ENCODE measurements at regions not wholly inside any gene's neighbourhood (a gene's known extent, or its start where the extent isn't known, plus 50 kb on each side); places are given as distances from the start of the nearest gene placed in this dataset.

DNA sequence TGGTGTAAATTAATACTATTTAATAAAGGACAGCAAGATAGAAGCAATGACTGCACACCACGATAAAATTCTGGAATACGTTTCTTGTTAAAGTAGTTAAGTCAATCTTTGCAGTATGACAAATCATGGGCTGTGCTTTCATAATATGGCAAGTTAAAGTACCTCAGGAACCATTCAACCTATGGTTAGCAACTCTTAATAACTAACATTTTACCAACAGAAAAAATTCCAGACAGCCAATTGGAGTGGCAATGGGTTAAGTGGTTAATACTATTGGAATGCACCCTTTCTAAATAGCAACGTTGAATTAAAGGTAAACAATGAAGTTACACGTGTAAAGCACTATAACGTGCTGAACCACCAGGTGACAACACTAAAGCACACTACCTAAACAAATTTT is 72.4 kb upstream of the ZCCHC13 start:
- Histone ChIP-seq H3K4me3 (ENCODE audit: low read length in 3 of 3) (no peak overlapping the region), H3K4me1 (ENCODE audit: control insufficient read depth in 3 of 3, insufficient read depth in 3 of 3, low read length in 3 of 3) (peaks cover 0 to 6% (median 4%) of the 10 kb centered on the region in 3 donors), H3K27ac (ENCODE audit: low read depth, low read length) (no peak overlapping the region), H3K9me3 (ENCODE audit: control insufficient read depth in 3 of 3, low read length in 3 of 3) (no peaks in the 10 kb centered on the region), H3K36me3 (ENCODE audit: control insufficient read depth in 3 of 3, insufficient read depth in 3 of 3, low read length in 3 of 3) (no peaks in the 10 kb centered on the region), H3K27me3 (ENCODE audit: control insufficient read depth in 3 of 3, insufficient read depth in 3 of 3, low read length in 3 of 3) (no peaks in the 10 kb centered on the region), H3K9ac (ENCODE audit: low read depth in 1 of 3, low read length in 3 of 3) (no peak overlapping the region)

DNA sequence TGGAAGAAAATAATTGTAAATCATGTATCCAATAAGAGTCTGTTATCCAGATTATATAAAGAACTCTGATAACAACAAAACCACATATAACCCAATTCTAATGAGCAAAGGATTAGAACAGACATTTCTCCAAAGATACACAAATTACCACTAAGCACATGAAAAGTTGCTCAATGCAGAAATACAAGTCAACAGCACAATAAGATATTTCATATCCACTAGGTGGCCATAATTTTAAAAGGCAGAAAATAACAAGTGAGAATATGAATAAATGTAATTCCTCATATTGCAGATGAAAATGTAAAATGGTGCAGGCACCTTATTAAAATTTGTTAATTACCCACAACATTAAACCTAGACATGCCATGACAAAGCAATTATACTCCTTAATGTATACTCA is 73.9 kb upstream of the ZCCHC13 start:
- no peak overlapping the region for H3K4me3 ChIP-seq (ENCODE audit: low read length in 3 of 3)
- no peaks in the 10 kb centered on the region for H3K9me3 ChIP-seq (ENCODE audit: control insufficient read depth in 3 of 3, low read length in 3 of 3)
- H3K27ac ChIP-seq (ENCODE audit: low read depth, low read length), result no peak overlapping the region
- no peaks in the 10 kb centered on the region for H3K36me3 ChIP-seq (ENCODE audit: control insufficient read depth in 3 of 3, insufficient read depth in 3 of 3, low read length in 3 of 3)
- H3K9ac ChIP-seq (ENCODE audit: low read depth in 1 of 3, low read length in 3 of 3), result no peak overlapping the region
- peaks cover 0 to 4% (median 4%) of the 10 kb centered on the region in 3 donors for H3K4me1 ChIP-seq (ENCODE audit: control insufficient read depth in 3 of 3, insufficient read depth in 3 of 3, low read length in 3 of 3)
- H3K27me3 ChIP-seq (ENCODE audit: control insufficient read depth in 3 of 3, insufficient read depth in 3 of 3, low read length in 3 of 3), result no peaks in the 10 kb centered on the region

DNA sequence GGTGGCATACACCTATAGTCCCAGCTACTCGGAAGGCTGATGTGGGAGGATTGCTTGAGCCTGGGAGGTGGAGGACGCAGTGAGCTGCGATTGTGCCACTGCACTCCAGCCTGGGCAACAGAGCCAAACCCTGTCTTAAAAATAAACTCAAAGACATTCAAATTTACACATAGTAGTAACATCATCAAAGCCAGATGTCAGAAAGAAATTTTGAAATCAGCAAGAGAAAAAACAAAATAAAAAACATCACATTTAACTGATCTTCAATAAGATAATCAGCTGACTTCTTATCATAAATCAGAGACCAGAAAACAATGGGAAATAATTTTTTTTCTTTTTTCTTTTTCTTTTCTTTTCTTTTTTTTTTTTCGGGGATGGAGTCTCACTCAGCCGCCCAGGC is 78.9 kb upstream of the ZCCHC13 start:
- H3K4me3 ChIP-seq (ENCODE audit: low read length in 3 of 3), result no peak overlapping the region
- no peaks in the 10 kb centered on the region for H3K4me1 ChIP-seq (ENCODE audit: control insufficient read depth in 3 of 3, insufficient read depth in 3 of 3, low read length in 3 of 3)
- no peak overlapping the region for H3K27ac ChIP-seq (ENCODE audit: low read depth, low read length)
- no peaks in the 10 kb centered on the region for H3K9me3 ChIP-seq (ENCODE audit: control insufficient read depth in 3 of 3, low read length in 3 of 3)
- no peak overlapping the region for H3K9ac ChIP-seq (ENCODE audit: low read depth in 1 of 3, low read length in 3 of 3)
- H3K36me3 ChIP-seq (ENCODE audit: control insufficient read depth in 3 of 3, insufficient read depth in 3 of 3, low read length in 3 of 3), result no peaks in the 10 kb centered on the region
- H3K27me3 ChIP-seq (ENCODE audit: control insufficient read depth in 3 of 3, insufficient read depth in 3 of 3, low read length in 3 of 3), result no peaks in the 10 kb centered on the region

DNA sequence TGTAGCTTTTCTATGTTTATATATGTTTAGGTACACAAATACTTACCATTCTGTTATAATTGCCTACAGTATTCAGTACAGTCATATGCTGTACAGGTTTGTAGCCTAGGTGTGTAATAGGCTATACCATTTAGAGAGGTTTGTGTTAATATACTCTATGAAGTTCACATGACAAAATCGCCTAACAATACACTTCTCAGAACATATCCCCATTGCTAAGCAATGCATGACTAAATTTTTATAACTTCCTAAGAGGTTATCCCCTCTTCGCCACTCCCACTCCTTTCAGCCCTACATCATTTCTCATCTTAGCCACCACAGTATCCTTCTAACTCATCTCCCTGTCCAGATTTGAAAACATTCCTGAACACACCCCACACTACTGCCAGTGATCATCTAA is 83.7 kb upstream of the ZCCHC13 start:
- Histone ChIP-seq H3K36me3 (ENCODE audit: control insufficient read depth in 3 of 3, insufficient read depth in 3 of 3, low read length in 3 of 3) (peaks cover 0 to 9% (median 2%) of the 10 kb centered on the region in 3 donors), H3K27ac (ENCODE audit: low read depth, low read length) (no peak overlapping the region), H3K4me3 (ENCODE audit: low read length in 3 of 3) (no peak overlapping the region), H3K27me3 (ENCODE audit: control insufficient read depth in 3 of 3, insufficient read depth in 3 of 3, low read length in 3 of 3) (no peaks in the 10 kb centered on the region), H3K9me3 (ENCODE audit: control insufficient read depth in 3 of 3, low read length in 3 of 3) (no peaks in the 10 kb centered on the region), H3K4me1 (ENCODE audit: control insufficient read depth in 3 of 3, insufficient read depth in 3 of 3, low read length in 3 of 3) (peaks cover 0 to 5% (median 4%) of the 10 kb centered on the region in 3 donors), H3K9ac (ENCODE audit: low read depth in 1 of 3, low read length in 3 of 3) (no peak overlapping the region)

DNA sequence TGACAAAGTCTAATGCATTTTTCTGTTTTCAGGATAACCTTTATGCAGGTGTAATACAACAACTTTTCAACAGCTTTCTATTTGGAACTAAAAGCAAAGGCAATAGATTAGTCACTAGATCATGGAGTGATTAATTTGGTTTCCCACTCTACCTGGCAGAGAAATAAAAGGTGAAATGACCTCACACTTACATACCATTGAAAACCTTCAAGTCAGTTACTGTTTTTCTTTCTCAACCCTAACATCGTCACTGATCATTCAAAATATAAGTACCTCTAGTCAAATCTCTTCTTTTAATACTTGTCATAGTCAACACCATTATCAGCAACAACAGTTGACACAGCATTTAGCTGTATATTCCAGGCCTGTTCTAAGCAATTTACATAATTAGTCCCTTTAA is 85.1 kb upstream of the ZCCHC13 start:
- H3K36me3 ChIP-seq (ENCODE audit: control insufficient read depth in 3 of 3, insufficient read depth in 3 of 3, low read length in 3 of 3), result peaks cover 2 to 9% (median 5%) of the 10 kb centered on the region in 3 donors

DNA sequence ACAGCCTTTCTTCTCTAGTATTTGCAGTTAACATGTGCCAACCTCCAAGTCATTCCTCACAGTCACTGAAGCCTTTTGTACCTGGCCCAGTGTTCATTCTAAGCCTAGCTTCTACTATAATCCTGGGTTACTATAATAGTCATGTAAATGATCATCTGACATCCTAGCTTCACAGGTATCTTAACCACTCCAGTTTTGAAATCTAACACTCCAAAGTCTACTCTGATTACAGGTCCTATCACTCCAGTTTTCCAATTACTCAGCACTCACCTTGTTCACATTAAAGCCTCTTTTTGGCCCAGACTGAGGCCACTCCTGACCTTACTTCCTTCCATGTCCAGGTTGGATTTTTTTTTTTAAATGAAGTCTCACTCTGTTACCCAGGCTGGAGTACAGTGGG is 87.6 kb upstream of the ZCCHC13 start:
- no peak overlapping the region for H3K9ac ChIP-seq (ENCODE audit: low read depth in 1 of 3, low read length in 3 of 3)
- no peak overlapping the region for H3K27ac ChIP-seq (ENCODE audit: low read depth, low read length)
- H3K9me3 ChIP-seq (ENCODE audit: control insufficient read depth in 3 of 3, low read length in 3 of 3), result no peaks in the 10 kb centered on the region
- H3K4me3 ChIP-seq (ENCODE audit: low read length in 3 of 3), result no peak overlapping the region
- no peaks in the 10 kb centered on the region for H3K27me3 ChIP-seq (ENCODE audit: control insufficient read depth in 3 of 3, insufficient read depth in 3 of 3, low read length in 3 of 3)
- H3K4me1 ChIP-seq (ENCODE audit: control insufficient read depth in 3 of 3, insufficient read depth in 3 of 3, low read length in 3 of 3), result peaks cover 0 to 5% (median 4%) of the 10 kb centered on the region in 3 donors
- peaks cover 2 to 9% (median 5%) of the 10 kb centered on the region in 3 donors for H3K36me3 ChIP-seq (ENCODE audit: control insufficient read depth in 3 of 3, insufficient read depth in 3 of 3, low read length in 3 of 3)

More for the DNA sequence above, 85.1 kb upstream of the ZCCHC13 start:
- H3K9me3 ChIP-seq (ENCODE audit: control insufficient read depth in 3 of 3, low read length in 3 of 3), result no peaks in the 10 kb centered on the region
- no peak overlapping the region for H3K9ac ChIP-seq (ENCODE audit: low read depth in 1 of 3, low read length in 3 of 3)
- no peaks in the 10 kb centered on the region for H3K27me3 ChIP-seq (ENCODE audit: control insufficient read depth in 3 of 3, insufficient read depth in 3 of 3, low read length in 3 of 3)
- H3K4me1 ChIP-seq (ENCODE audit: control insufficient read depth in 3 of 3, insufficient read depth in 3 of 3, low read length in 3 of 3), result peaks cover 0 to 5% (median 4%) of the 10 kb centered on the region in 3 donors
- H3K27ac ChIP-seq (ENCODE audit: low read depth, low read length), result no peak overlapping the region
- H3K4me3 ChIP-seq (ENCODE audit: low read length in 3 of 3), result no peak overlapping the region

DNA sequence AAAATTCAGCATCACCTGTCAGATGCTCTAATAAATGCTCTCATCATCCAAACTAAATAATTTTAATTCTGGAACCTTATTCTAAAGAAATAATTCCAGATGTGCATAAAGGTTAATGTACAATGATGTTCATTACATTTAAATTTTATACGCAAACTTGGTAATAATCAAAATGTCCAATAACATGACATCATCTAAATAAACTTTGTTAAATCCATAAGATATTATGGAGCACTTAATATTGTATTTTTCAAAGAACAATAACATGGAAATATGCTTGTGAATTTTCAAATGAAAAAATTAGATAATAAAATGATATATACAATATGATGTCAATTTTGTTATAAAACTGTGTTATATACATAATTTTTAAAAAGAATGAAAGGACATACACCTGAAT is 92.1 kb upstream of the ZCCHC13 start:
- Histone ChIP-seq H3K36me3 (ENCODE audit: control insufficient read depth in 3 of 3, insufficient read depth in 3 of 3, low read length in 3 of 3) (peaks cover 0 to 8% (median 3%) of the 10 kb centered on the region in 3 donors), H3K27ac (ENCODE audit: low read depth, low read length) (no peak overlapping the region), H3K4me1 (ENCODE audit: control insufficient read depth in 3 of 3, insufficient read depth in 3 of 3, low read length in 3 of 3) (peaks cover 0 to 5% (median 4%) of the 10 kb centered on the region in 3 donors), H3K27me3 (ENCODE audit: control insufficient read depth in 3 of 3, insufficient read depth in 3 of 3, low read length in 3 of 3) (no peaks in the 10 kb centered on the region), H3K9me3 (ENCODE audit: control insufficient read depth in 3 of 3, low read length in 3 of 3) (no peaks in the 10 kb centered on the region), H3K4me3 (ENCODE audit: low read length in 3 of 3) (no peak overlapping the region), H3K9ac (ENCODE audit: low read depth in 1 of 3, low read length in 3 of 3) (no peak overlapping the region)

DNA sequence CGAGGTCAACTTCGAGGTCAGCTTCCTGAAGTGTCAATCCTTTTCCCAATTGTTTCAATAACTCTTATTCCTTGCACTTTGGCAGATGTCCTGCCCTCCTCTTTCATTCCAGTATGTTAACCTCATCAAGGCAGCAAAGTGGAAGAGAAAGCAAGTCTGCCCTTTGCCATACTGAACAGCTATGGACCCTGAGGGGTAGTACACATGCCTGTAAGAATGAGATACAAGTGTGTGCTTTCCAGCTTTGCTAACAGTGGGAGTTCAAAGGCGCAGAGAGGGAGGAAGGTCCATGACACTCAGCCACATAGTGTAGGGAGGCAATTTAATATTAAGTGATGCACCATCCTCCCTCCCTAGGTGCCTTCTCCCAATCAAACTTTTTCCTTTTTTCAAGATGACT is 96.4 kb upstream of the ZCCHC13 start:
- Histone ChIP-seq H3K4me3 (ENCODE audit: low read length in 3 of 3) (no peak overlapping the region), H3K9me3 (ENCODE audit: control insufficient read depth in 3 of 3, low read length in 3 of 3) (no peaks in the 10 kb centered on the region), H3K4me1 (ENCODE audit: control insufficient read depth in 3 of 3, insufficient read depth in 3 of 3, low read length in 3 of 3) (no peaks in the 10 kb centered on the region), H3K36me3 (ENCODE audit: control insufficient read depth in 3 of 3, insufficient read depth in 3 of 3, low read length in 3 of 3) (peaks cover 0 to 4% (median 3%) of the 10 kb centered on the region in 3 donors), H3K27me3 (ENCODE audit: control insufficient read depth in 3 of 3, insufficient read depth in 3 of 3, low read length in 3 of 3) (no peaks in the 10 kb centered on the region), H3K9ac (ENCODE audit: low read depth in 1 of 3, low read length in 3 of 3) (no peak overlapping the region), H3K27ac (ENCODE audit: low read depth, low read length) (no peak overlapping the region)

DNA sequence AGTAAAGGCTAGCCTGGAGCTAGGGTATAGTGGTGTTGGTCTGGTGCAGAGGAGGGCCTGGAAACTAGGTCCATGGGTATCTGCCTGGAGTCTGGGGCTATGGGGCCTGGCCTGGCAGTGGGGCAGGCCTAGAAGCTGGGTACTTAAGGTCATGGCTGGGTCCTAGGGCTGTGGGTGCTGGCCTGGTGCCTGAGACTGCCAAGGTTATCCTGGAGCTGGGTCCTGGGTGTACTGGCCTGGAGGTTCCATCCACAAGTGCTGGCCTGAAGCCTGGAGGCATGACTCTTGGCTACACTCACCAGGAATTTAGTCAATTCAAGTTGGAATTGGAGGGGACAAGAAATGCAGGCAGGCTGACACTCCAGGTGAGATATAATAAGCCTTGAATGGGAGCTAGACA is 108.4 kb upstream of the ZCCHC13 start:
- Histone ChIP-seq H3K9ac (ENCODE audit: low read depth in 1 of 3, low read length in 3 of 3) (no peak overlapping the region), H3K27ac (ENCODE audit: low read depth, low read length) (no peak overlapping the region), H3K4me1 (ENCODE audit: control insufficient read depth in 3 of 3, insufficient read depth in 3 of 3, low read length in 3 of 3) (no peaks in the 10 kb centered on the region), H3K9me3 (ENCODE audit: control insufficient read depth in 3 of 3, low read length in 3 of 3) (no peaks in the 10 kb centered on the region), H3K36me3 (ENCODE audit: control insufficient read depth in 3 of 3, insufficient read depth in 3 of 3, low read length in 3 of 3) (no peaks in the 10 kb centered on the region), H3K4me3 (ENCODE audit: low read length in 3 of 3) (no peak overlapping the region), H3K27me3 (ENCODE audit: control insufficient read depth in 3 of 3, insufficient read depth in 3 of 3, low read length in 3 of 3) (no peaks in the 10 kb centered on the region)

DNA sequence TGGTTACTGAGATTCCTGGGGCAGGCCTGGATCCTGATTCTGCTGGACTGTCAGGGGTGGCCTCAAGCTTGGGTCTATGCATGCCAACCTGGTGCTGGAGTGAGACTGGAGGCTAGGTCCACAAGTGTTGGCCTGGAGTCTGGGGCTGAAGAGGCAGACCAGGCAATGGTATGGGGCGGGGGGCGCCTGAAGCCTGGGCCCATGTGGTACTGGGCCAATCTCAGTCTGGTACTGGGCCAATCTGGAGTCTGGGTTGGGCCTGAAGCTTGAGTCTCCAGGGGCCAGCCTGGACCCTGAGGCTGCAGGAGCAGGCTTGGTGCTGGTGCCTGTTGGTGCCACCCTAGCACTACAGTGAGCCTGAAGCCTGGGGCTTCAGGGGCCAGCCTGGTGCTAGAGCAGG is 108.9 kb upstream of the ZCCHC13 start:
- Histone ChIP-seq H3K9me3 (ENCODE audit: control insufficient read depth in 3 of 3, low read length in 3 of 3) (no peaks in the 10 kb centered on the region), H3K27ac (ENCODE audit: low read depth, low read length) (no peak overlapping the region), H3K9ac (ENCODE audit: low read depth in 1 of 3, low read length in 3 of 3) (no peak overlapping the region), H3K4me1 (ENCODE audit: control insufficient read depth in 3 of 3, insufficient read depth in 3 of 3, low read length in 3 of 3) (no peaks in the 10 kb centered on the region), H3K27me3 (ENCODE audit: control insufficient read depth in 3 of 3, insufficient read depth in 3 of 3, low read length in 3 of 3) (no peaks in the 10 kb centered on the region), H3K4me3 (ENCODE audit: low read length in 3 of 3) (no peak overlapping the region), H3K36me3 (ENCODE audit: control insufficient read depth in 3 of 3, insufficient read depth in 3 of 3, low read length in 3 of 3) (no peaks in the 10 kb centered on the region)

DNA sequence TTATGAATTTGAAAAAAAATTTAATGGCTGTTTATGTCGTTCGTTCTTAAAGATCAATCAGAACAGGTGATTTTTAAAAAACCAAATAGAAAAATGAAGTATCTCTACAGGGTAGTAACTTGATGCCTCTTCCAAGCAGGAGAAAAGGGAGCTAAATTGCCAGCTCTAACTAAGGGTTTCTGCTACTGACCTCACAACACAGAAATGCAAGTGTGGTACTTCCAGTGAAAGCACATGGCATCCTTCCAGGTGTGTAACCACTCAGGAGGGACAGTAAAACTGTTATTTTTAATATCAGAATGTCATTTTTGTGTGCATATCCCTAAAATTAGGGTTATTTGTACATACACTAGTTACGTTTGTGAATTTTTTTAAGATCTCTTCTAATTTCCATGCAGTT is 116.8 kb upstream of the ZCCHC13 start:
- H3K4me1 ChIP-seq (ENCODE audit: control insufficient read depth in 3 of 3, insufficient read depth in 3 of 3, low read length in 3 of 3), result no peaks in the 10 kb centered on the region
- H3K4me3 ChIP-seq (ENCODE audit: low read length in 3 of 3), result no peak overlapping the region
- no peak overlapping the region for H3K27ac ChIP-seq (ENCODE audit: low read depth, low read length)
- H3K36me3 ChIP-seq (ENCODE audit: control insufficient read depth in 3 of 3, insufficient read depth in 3 of 3, low read length in 3 of 3), result no peaks in the 10 kb centered on the region
- no peaks in the 10 kb centered on the region for H3K27me3 ChIP-seq (ENCODE audit: control insufficient read depth in 3 of 3, insufficient read depth in 3 of 3, low read length in 3 of 3)
- H3K9me3 ChIP-seq (ENCODE audit: control insufficient read depth in 3 of 3, low read length in 3 of 3), result no peaks in the 10 kb centered on the region
- no peak overlapping the region for H3K9ac ChIP-seq (ENCODE audit: low read depth in 1 of 3, low read length in 3 of 3)
